ENCODE measurements at regions not wholly inside any gene's neighbourhood (a gene's known extent, or its start where the extent isn't known, plus 50 kb on each side); places are given as distances from the start of the nearest gene placed in this dataset.

GRCh38 chr4:15340902-15341732 lies 86.7 kb upstream of the C1QTNF7 start:
- DNase-seq (ENCODE audit: low spot score): no peak
- Histone ChIP-seq H3K9me3 (ENCODE audit: low read depth, low read length, poor library complexity, severe bottlenecking) (no peaks in the 10 kb centered on the region), H3K27ac (ENCODE audit: low read depth, low read length, poor library complexity, severe bottlenecking) (no peak overlapping the region), H3K36me3 (ENCODE audit: insufficient read depth, low read length, poor library complexity, severe bottlenecking) (no peaks in the 10 kb centered on the region), H3K4me1 (ENCODE audit: insufficient read depth, low read length, poor library complexity, severe bottlenecking) (peaks cover 24% of the 10 kb centered on the region), H3K4me3 (ENCODE audit: low read depth, low read length, poor library complexity, severe bottlenecking) (no peak overlapping the region), H3K27me3 (replicated peaks; ENCODE audit: insufficient read depth, low read depth, low read length, poor library complexity) (no peaks in the 10 kb centered on the region)
- POLR2A ChIA-PET (ENCODE audit: low non-redundant PET): no interaction called here
- CTCF ChIA-PET: no interaction called here
- no TSS peak for BruUV-seq (replicated peaks)
- intact Hi-C loops (cut with micrococcal nuclease; ENCODE audit: unreplicated experiment): no loop called here
- TF ChIP-seq CTCF (conservative IDR thresholded peaks at IDR 0.05; ENCODE audit: low read depth, low read length): no peak

GRCh38 chr4:15341733-15342300 lies 86.0 kb upstream of the C1QTNF7 start:
- intact Hi-C loops (cut with micrococcal nuclease; ENCODE audit: unreplicated experiment): no loop called here
- ChIA-PET CTCF (no interaction called here), POLR2A (ENCODE audit: low non-redundant PET) (no interaction called here)
- TF ChIP-seq EZH2 (IDR thresholded peaks at IDR 0.05; ENCODE audit: borderline replicate concordance, low read depth, low read length, poor library complexity, severe bottlenecking) (no peak), CTCF (conservative IDR thresholded peaks at IDR 0.05; ENCODE audit: low read depth, low read length) (no peak)
- Histone ChIP-seq H3K36me3 (ENCODE audit: insufficient read depth, low read length, poor library complexity, severe bottlenecking) (no peaks in the 10 kb centered on the region), H3K27me3 (replicated peaks; ENCODE audit: insufficient read depth, low read depth, low read length, poor library complexity) (no peaks in the 10 kb centered on the region), H3K4me1 (ENCODE audit: insufficient read depth, low read length, poor library complexity, severe bottlenecking) (peaks cover 18% of the 10 kb centered on the region), H3K9me3 (ENCODE audit: low read depth, low read length, poor library complexity, severe bottlenecking) (no peaks in the 10 kb centered on the region), H3K27ac (ENCODE audit: low read depth, low read length, poor library complexity, severe bottlenecking) (no peak overlapping the region), H3K4me3 (ENCODE audit: low read depth, low read length, poor library complexity, severe bottlenecking) (no peak overlapping the region)
- BruUV-seq (replicated peaks): no TSS peak
- DNase-seq (ENCODE audit: low spot score): no peak

GRCh38 chr4:15343000-15343399 lies 84.8 kb upstream of the C1QTNF7 start:
- H3K9me3 ChIP-seq (ENCODE audit: low read depth, low read length, poor library complexity, severe bottlenecking): no peaks in the 10 kb centered on the region
- CTCF ChIA-PET: no interaction called here
- POLR2A ChIA-PET (ENCODE audit: low non-redundant PET): no interaction called here
- no peak overlapping the region for H3K27ac ChIP-seq (ENCODE audit: low read depth, low read length, poor library complexity, severe bottlenecking)
- H3K27me3 ChIP-seq (replicated peaks; ENCODE audit: insufficient read depth, low read depth, low read length, poor library complexity): no peaks in the 10 kb centered on the region
- H3K36me3 ChIP-seq (ENCODE audit: insufficient read depth, low read length, poor library complexity, severe bottlenecking): no peaks in the 10 kb centered on the region
- H3K4me1 ChIP-seq (ENCODE audit: insufficient read depth, low read length, poor library complexity, severe bottlenecking): peaks cover 20% of the 10 kb centered on the region
- no peak overlapping the region for H3K4me3 ChIP-seq (ENCODE audit: low read depth, low read length, poor library complexity, severe bottlenecking)
- TF ChIP-seq CTCF (conservative IDR thresholded peaks at IDR 0.05; ENCODE audit: low read depth, low read length): no peak
- no peak for TF ChIP-seq EZH2 (IDR thresholded peaks at IDR 0.05; ENCODE audit: borderline replicate concordance, low read depth, low read length, poor library complexity, severe bottlenecking)
- no TSS peak for BruUV-seq (replicated peaks)
- intact Hi-C loops (cut with micrococcal nuclease; ENCODE audit: unreplicated experiment): no loop called here
- DNase-seq (ENCODE audit: low spot score): no peak

Measured in A673 (cell line).